Smooth muscle cell (in vitro differentiated cells): ENCODE measurements at regions not wholly inside any gene's neighbourhood (a gene's known extent, or its start where the extent isn't known, plus 50 kb on each side); places are given as distances from the start of the nearest gene placed in this dataset.

Experiments used
- DNase-seq: peaks from one replicate; lab custom pipeline; 2025; ENCODE audit not compliant: unreplicated experiment; lab: John Stamatoyannopoulos, UW
- H2AFZ ChIP-seq: fragments of 200-600 bp; sonication (generic); 2 replicates; pipeline ENCODE4 v1.6.0; 2016; ENCODE audit warnings: antibody characterized with exemption, low read depth, mild to moderate bottlenecking
- H3F3A ChIP-seq: fragments of 200-600 bp; sonication (generic); 2 replicates; pipeline ENCODE4 v1.6.0; 2017; ENCODE audit warnings: antibody characterized with exemption, low read depth
- H3K27ac ChIP-seq: fragments of 200-600 bp; sonication (generic); 2 replicates; pipeline ENCODE4 v1.5.1; 2016; ENCODE audit warnings: low read depth, mild to moderate bottlenecking
- H3K27me3 ChIP-seq: fragments of 200-600 bp; sonication (generic); 2 replicates; pipeline ENCODE4 v1.6.1; 2016; ENCODE audit warnings: low read depth, mild to moderate bottlenecking
- H3K36me3 ChIP-seq: fragments of 200-600 bp; sonication (generic); 2 replicates; pipeline ENCODE4 v1.5.1; 2016; ENCODE audit warnings: low read depth
- H3K4me1 ChIP-seq: fragments of 200-600 bp; sonication (generic); 2 replicates; pipeline ENCODE4 v1.5.1; 2016; ENCODE audit warnings: low read depth
- H3K4me2 ChIP-seq: fragments of 200-600 bp; sonication (generic); 2 replicates; pipeline ENCODE4 v1.6.0; 2016; ENCODE audit warnings: mild to moderate bottlenecking
- H3K4me3 ChIP-seq: fragments of 200-600 bp; sonication (generic); 2 replicates; pipeline ENCODE4 v1.5.1; 2016; ENCODE audit warnings: mild to moderate bottlenecking
- H3K79me2 ChIP-seq: fragments of 200-600 bp; sonication (generic); 2 replicates; pipeline ENCODE4 v1.6.0; 2016; ENCODE audit warnings: low read depth, mild to moderate bottlenecking
- H3K9ac ChIP-seq: fragments of 200-600 bp; sonication (generic); 2 replicates; pipeline ENCODE4 v1.6.0; 2016; ENCODE audit warnings: low read depth
- H3K9me3 ChIP-seq: fragments of 200-600 bp; sonication (generic); replicated peaks from 2 replicates; pipeline ENCODE4 v1.5.1; 2016; ENCODE audit warnings: low read depth
- H4K20me1 ChIP-seq: fragments of 200-600 bp; sonication (generic); 2 replicates; pipeline ENCODE4 v1.6.0; 2016; ENCODE audit warnings: low read depth
- CTCF ChIP-seq: fragments of 200-600 bp; sonication (generic); IDR thresholded peaks from 2 replicates; pipeline ENCODE4 v1.5.1; 2017; ENCODE audit warnings: borderline replicate concordance, mild to moderate bottlenecking, antibody characterized with exemption; ENCODE audit not compliant: insufficient read depth, poor library complexity, severe bottlenecking
- WGBS: methylation state at CpG from one replicate; pipeline ENCODE4 v1.1.7; 2016; ENCODE audit warnings: low lambda C conversion rate; 5-methylcytosine and 5-hydroxymethylcytosine counted together

- Histone ChIP-seq H2AFZ (no peak overlapping the region), H3K4me2 (no peak overlapping the region), H3F3A (no peaks in the 10 kb centered on the region), H3K4me3 (no peak overlapping the region), H3K9me3 (no peaks in the 10 kb centered on the region), H3K9ac (no peak overlapping the region), H3K4me1 (no peaks in the 10 kb centered on the region), H3K79me2 (no peaks in the 10 kb centered on the region), H4K20me1 (no peaks in the 10 kb centered on the region), H3K36me3 (no peaks in the 10 kb centered on the region), H3K27ac (no peak overlapping the region), H3K27me3 (peaks cover 3% of the 10 kb centered on the region)
- no peak for TF ChIP-seq CTCF
- DNase-seq, result no peak
- 93% methylated on average over 2 of the region's 2 CpGs for WGBS
Observed at GRCh38 chr13:62060570-62060969, 644.9 kb upstream of the PCDH20 start.

GRCh38 chr13:62057286-62057685 is 641.6 kb upstream of the PCDH20 start:
- Histone ChIP-seq H3K36me3 (no peaks in the 10 kb centered on the region), H4K20me1 (no peaks in the 10 kb centered on the region), H3K9ac (no peak overlapping the region), H2AFZ (no peak overlapping the region), H3K9me3 (no peaks in the 10 kb centered on the region), H3K4me2 (no peak overlapping the region), H3K4me1 (no peaks in the 10 kb centered on the region), H3K27ac (no peak overlapping the region), H3K79me2 (no peaks in the 10 kb centered on the region), H3F3A (no peaks in the 10 kb centered on the region), H3K27me3 (peaks cover 3% of the 10 kb centered on the region), H3K4me3 (no peak overlapping the region)
- WGBS, result 63% methylated on average over 2 of the region's 2 CpGs
- no peak for DNase-seq
- no peak for TF ChIP-seq CTCF

- H3K27ac ChIP-seq, result no peak overlapping the region
- no peak overlapping the region for H3K4me2 ChIP-seq
- no peaks in the 10 kb centered on the region for H4K20me1 ChIP-seq
Observed at GRCh38 chr13:62049992-62050391, 634.3 kb upstream of the PCDH20 start.

More at GRCh38 chr13:62049992-62050391, 634.3 kb upstream of the PCDH20 start:
- no peaks in the 10 kb centered on the region for H3K4me1 ChIP-seq
- TF ChIP-seq CTCF, result no peak
- H3K36me3 ChIP-seq, result no peaks in the 10 kb centered on the region
- H3K4me3 ChIP-seq, result no peak overlapping the region
- DNase-seq, result no peak
- H3F3A ChIP-seq, result no peaks in the 10 kb centered on the region
- 78% methylated on average over 2 of the region's 2 CpGs for WGBS
- no peak overlapping the region for H2AFZ ChIP-seq
- no peak overlapping the region for H3K9ac ChIP-seq
- no peaks in the 10 kb centered on the region for H3K79me2 ChIP-seq
- no peaks in the 10 kb centered on the region for H3K9me3 ChIP-seq
- H3K27me3 ChIP-seq, result no peaks in the 10 kb centered on the region
